A549 (cell line): ENCODE measurements at regions not wholly inside any gene's neighbourhood (a gene's known extent, or its start where the extent isn't known, plus 50 kb on each side); places are given as distances from the start of the nearest gene placed in this dataset.

Experiments
- ATAC-seq, 2 experiments: fragments of 200-7000 bp in 1 of 2; fragments of >200 bp in 1 of 2; cut with Nextera tagmentation in 1 of 2; cut with Tn5 transposase in 1 of 2; 3 replicates each; pipeline versions ENCODE4 v1.8.0 to v1.9.1; 2018 to 2020; ENCODE audit warnings: mild to moderate bottlenecking in 1 of 2, moderate library complexity in 1 of 2
- CTCF ChIA-PET: fragments of 300-600 bp; sonication (Branson Sonifier 250); formaldehyde crosslinking; extraction: SDS; loops from one replicate; lab custom pipeline; 2021; ENCODE audit warnings: antibody characterized with exemption, inconsistent platforms; lab: Yijun Ruan, JAX
- POLR2A ChIA-PET: fragments of 350-600 bp; formaldehyde crosslinking; extraction: SDS; loops from one replicate; lab custom pipeline; 2021; ENCODE audit warnings: antibody characterized with exemption, inconsistent platforms; lab: Yijun Ruan, JAX
- DNase-seq, 2 experiments: peaks; one replicate each; pipeline versions ENCODE4 v3.0.0 to v3.0.0-alpha.2; 2011 to 2016; ENCODE audit warnings: low read depth in 1 of 2, low spot score in 1 of 2
- FAIRE-seq: peaks from 2 replicates; lab custom pipeline; 2011; peaks lifted over from hg19 to GRCh38; lab: Jason Lieb, UNC
- H3K27ac ChIP-seq, 2 experiments: fragments of >200 bp; sonication (Bioruptor Twin); formaldehyde crosslinking; 3 replicates each; pipeline ENCODE4 v1.5.1; 2016 to 2017
- H3K4me1 ChIP-seq: fragments of >200 bp; sonication (Bioruptor Twin); formaldehyde crosslinking; 3 replicates; pipeline ENCODE4 v1.6.1; 2016
- H3K4me2 ChIP-seq: fragments of >200 bp; sonication (Bioruptor Twin); formaldehyde crosslinking; 3 replicates; pipeline ENCODE4 v1.6.1; 2016
- H3K4me3 ChIP-seq: fragments of >200 bp; sonication (Bioruptor Twin); formaldehyde crosslinking; 3 replicates; pipeline ENCODE4 v1.5.1; 2016
- H3K9me3 ChIP-seq: fragments of >200 bp; sonication (Bioruptor Twin); formaldehyde crosslinking; 3 replicates; pipeline ENCODE4 v1.6.1; 2016
- BHLHE40 ChIP-seq: IDR thresholded peaks from 2 replicates; pipeline ENCODE4 v1.6.1; 2012; ENCODE audit warnings: low read depth, low read length, inconsistent platforms
- CBX8 ChIP-seq: fragments of 200-600 bp; sonication (generic); IDR thresholded peaks from 2 replicates; pipeline ENCODE4 v1.6.1; 2016
- EHMT2 ChIP-seq: fragments of 200-600 bp; sonication (generic); IDR thresholded peaks from 2 replicates; pipeline ENCODE4 v1.6.1; 2016; ENCODE audit warnings: antibody characterized with exemption, low read depth, mild to moderate bottlenecking, moderate library complexity
- EP300 ChIP-seq, 2 experiments: fragments of >200 bp; sonication (Bioruptor Twin); formaldehyde crosslinking; IDR thresholded peaks; 2 replicates in 1 of 2; 3 replicates in 1 of 2; pipeline ENCODE4 v1.6.1; 2016 to 2017
- FOSB ChIP-seq: fragments of 250-450 bp; sonication (Bioruptor Pico); IDR thresholded peaks from 2 replicates; pipeline ENCODE4 v1.5.0; 2020; ENCODE audit warnings: mild to moderate bottlenecking, moderate library complexity
- GATA3 ChIP-seq: IDR thresholded peaks from 2 replicates; pipeline ENCODE4 v1.6.1; 2012; ENCODE audit warnings: borderline replicate concordance
- MAZ ChIP-seq: fragments of 150-350 bp; IDR thresholded peaks from 2 replicates; pipeline ENCODE4 v1.6.1; 2014; ENCODE audit warnings: antibody characterized with exemption, low read depth, low read length, borderline replicate concordance
- PHF8 ChIP-seq: fragments of 200-600 bp; sonication (generic); IDR thresholded peaks from 2 replicates; pipeline ENCODE4 v1.6.1; 2016; ENCODE audit warnings: low read depth, mild to moderate bottlenecking, antibody characterized with exemption, moderate library complexity, borderline replicate concordance
- RAD21 ChIP-seq, 2 experiments: fragments of >200 bp in 1 of 2; sonication (Bioruptor Twin) in 1 of 2; formaldehyde crosslinking in 1 of 2; IDR thresholded peaks in 1 of 2; conservative IDR thresholded peaks in 1 of 2; 2 replicates in 1 of 2; 3 replicates in 1 of 2; pipeline ENCODE4 v1.6.1; 2012 to 2018; ENCODE audit warnings: inconsistent platforms in 1 of 2
- RNF2 ChIP-seq: fragments of 200-600 bp; sonication (generic); IDR thresholded peaks from 2 replicates; pipeline ENCODE4 v1.6.1; 2016; ENCODE audit warnings: low read depth, mild to moderate bottlenecking, antibody characterized with exemption, moderate library complexity, borderline replicate concordance
- TP53 ChIP-seq: fragments of 250-450 bp; sonication (Bioruptor Pico); IDR thresholded peaks from 2 replicates; pipeline ENCODE4 v1.5.0; 2021; ENCODE audit warnings: mild to moderate bottlenecking, moderate library complexity
- ZC3H11A ChIP-seq: fragments of 450-650 bp; IDR thresholded peaks from 2 replicates; pipeline ENCODE4 v1.6.1; 2014; ENCODE audit warnings: antibody characterized with exemption, mild to moderate bottlenecking
- TF ChIP-seq, protein P1 (sequence below): fragments of 150-350 bp; IDR thresholded peaks from 2 replicates; pipeline ENCODE4 v1.6.1; 2014; ENCODE audit warnings: low read depth, mild to moderate bottlenecking, low read length
- TF ChIP-seq, protein P2 (sequence below): fragments of >200 bp; sonication (Bioruptor Twin); formaldehyde crosslinking; IDR thresholded peaks from 2 replicates; pipeline ENCODE4 v1.6.1; 2016
- TF ChIP-seq, protein P3 (sequence below): fragments of >200 bp; sonication (Bioruptor Twin); formaldehyde crosslinking; IDR thresholded peaks from 3 replicates; pipeline ENCODE4 v1.6.1; 2016
- TF ChIP-seq, protein P4 (sequence below): fragments of 250-450 bp; sonication (Bioruptor Pico); IDR thresholded peaks from 2 replicates; pipeline ENCODE4 v1.5.0; 2021; ENCODE audit warnings: mild to moderate bottlenecking, moderate library complexity, borderline replicate concordance
- TF ChIP-seq, protein P5 (sequence below): IDR thresholded peaks from 2 replicates; pipeline ENCODE4 v1.6.1; 2012
- TF ChIP-seq, protein P6 (sequence below): fragments of 200-600 bp; sonication (generic); IDR thresholded peaks from 2 replicates; pipeline ENCODE4 v1.6.1; 2016; ENCODE audit warnings: antibody characterized with exemption, mild to moderate bottlenecking, moderate library complexity

DNA sequence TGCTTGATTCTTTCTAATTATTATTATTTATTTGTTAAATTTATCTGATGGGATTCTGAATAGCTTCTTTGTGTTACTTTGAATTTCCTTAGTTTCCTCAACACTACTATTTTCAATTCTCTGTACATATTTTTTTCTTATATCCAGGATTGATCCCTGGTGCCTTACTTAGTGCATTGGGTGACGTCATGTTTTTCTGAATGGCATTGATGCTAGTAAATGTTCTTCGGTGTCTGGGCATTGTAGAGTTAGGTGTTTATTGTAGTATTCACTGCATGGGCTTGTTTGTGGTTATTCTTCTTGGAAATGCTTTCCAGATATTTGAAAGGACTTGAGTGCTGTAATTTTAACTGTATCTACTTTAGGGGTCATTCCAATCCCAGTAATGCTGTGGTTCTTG, 938.1 kb downstream of the FAM133A start (continued):
- TF ChIP-seq PHF8 (no peak), BHLHE40 (no peak)
- TF ChIP-seq, protein P1, sequence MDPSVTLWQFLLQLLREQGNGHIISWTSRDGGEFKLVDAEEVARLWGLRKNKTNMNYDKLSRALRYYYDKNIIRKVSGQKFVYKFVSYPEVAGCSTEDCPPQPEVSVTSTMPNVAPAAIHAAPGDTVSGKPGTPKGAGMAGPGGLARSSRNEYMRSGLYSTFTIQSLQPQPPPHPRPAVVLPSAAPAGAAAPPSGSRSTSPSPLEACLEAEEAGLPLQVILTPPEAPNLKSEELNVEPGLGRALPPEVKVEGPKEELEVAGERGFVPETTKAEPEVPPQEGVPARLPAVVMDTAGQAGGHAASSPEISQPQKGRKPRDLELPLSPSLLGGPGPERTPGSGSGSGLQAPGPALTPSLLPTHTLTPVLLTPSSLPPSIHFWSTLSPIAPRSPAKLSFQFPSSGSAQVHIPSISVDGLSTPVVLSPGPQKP = no peak

DNA sequence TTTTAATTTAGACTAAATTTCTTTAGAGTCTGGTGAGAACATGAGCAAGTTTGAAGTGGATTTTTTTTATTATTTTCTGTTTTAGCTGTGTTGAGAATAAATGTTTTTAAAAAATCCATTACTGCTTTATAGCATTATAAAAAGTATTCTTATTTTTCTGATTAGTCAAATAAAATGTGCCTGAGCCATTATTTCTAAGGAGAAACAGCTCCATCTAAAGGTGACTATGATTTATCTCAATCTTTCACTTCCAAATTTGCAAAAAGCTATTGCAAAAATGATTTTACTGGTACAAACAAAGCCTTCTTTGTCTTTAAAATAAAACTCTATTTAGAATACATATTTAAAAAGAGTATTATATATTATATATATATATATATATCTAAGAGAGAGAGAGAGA, 959.2 kb downstream of the FAM133A start:
- Histone ChIP-seq H3K4me2 (no peak overlapping the region), H3K9me3 (no peaks in the 10 kb centered on the region), H3K4me1 (no peaks in the 10 kb centered on the region), H3K27ac (no peak overlapping the region), H3K4me3 (no peak overlapping the region)
- FAIRE-seq (no peak), DNase-seq (no peak), ATAC-seq (no peak)
- ChIA-PET CTCF (no interaction called here), POLR2A (no interaction called here)
- TF ChIP-seq CBX8 (no peak), PHF8 (no peak), RAD21 (conservative IDR thresholded peaks at IDR 0.05 in 1 of 2, IDR thresholded peaks at IDR 0.05 in 1 of 2) (no peak), EP300 (IDR thresholded peaks at IDR 0.05) (no peak), GATA3 (no peak), MAZ (no peak), RNF2 (no peak), FOSB (CRISPR knock-in tag) (no peak), EHMT2 (no peak), TP53 (CRISPR knock-in tag) (no peak), ZC3H11A (no peak)
- TF ChIP-seq, protein P2, sequence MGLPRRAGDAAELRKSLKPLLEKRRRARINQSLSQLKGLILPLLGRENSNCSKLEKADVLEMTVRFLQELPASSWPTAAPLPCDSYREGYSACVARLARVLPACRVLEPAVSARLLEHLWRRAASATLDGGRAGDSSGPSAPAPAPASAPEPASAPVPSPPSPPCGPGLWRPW = no peak
- TF ChIP-seq, protein P3, sequence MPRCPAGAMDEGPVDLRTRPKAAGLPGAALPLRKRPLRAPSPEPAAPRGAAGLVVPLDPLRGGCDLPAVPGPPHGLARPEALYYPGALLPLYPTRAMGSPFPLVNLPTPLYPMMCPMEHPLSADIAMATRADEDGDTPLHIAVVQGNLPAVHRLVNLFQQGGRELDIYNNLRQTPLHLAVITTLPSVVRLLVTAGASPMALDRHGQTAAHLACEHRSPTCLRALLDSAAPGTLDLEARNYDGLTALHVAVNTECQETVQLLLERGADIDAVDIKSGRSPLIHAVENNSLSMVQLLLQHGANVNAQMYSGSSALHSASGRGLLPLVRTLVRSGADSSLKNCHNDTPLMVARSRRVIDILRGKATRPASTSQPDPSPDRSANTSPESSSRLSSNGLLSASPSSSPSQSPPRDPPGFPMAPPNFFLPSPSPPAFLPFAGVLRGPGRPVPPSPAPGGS = no peak
- TF ChIP-seq, protein P4, sequence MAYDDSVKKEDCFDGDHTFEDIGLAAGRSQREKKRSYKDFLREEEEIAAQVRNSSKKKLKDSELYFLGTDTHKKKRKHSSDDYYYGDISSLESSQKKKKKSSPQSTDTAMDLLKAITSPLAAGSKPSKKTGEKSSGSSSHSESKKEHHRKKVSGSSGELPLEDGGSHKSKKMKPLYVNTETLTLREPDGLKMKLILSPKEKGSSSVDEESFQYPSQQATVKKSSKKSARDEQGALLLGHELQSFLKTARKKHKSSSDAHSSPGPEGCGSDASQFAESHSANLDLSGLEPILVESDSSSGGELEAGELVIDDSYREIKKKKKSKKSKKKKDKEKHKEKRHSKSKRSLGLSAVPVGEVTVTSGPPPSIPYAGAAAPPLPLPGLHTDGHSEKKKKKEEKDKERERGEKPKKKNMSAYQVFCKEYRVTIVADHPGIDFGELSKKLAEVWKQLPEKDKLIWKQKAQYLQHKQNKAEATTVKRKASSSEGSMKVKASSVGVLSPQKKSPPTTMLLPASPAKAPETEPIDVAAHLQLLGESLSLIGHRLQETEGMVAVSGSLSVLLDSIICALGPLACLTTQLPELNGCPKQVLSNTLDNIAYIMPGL = no peak
- TF ChIP-seq, protein P1 = no peak
- TF ChIP-seq, protein P5, sequence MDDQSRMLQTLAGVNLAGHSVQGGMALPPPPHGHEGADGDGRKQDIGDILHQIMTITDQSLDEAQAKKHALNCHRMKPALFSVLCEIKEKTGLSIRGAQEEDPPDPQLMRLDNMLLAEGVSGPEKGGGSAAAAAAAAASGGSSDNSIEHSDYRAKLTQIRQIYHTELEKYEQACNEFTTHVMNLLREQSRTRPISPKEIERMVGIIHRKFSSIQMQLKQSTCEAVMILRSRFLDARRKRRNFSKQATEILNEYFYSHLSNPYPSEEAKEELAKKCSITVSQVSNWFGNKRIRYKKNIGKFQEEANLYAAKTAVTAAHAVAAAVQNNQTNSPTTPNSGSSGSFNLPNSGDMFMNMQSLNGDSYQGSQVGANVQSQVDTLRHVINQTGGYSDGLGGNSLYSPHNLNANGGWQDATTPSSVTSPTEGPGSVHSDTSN = no peak
- TF ChIP-seq, protein P6, sequence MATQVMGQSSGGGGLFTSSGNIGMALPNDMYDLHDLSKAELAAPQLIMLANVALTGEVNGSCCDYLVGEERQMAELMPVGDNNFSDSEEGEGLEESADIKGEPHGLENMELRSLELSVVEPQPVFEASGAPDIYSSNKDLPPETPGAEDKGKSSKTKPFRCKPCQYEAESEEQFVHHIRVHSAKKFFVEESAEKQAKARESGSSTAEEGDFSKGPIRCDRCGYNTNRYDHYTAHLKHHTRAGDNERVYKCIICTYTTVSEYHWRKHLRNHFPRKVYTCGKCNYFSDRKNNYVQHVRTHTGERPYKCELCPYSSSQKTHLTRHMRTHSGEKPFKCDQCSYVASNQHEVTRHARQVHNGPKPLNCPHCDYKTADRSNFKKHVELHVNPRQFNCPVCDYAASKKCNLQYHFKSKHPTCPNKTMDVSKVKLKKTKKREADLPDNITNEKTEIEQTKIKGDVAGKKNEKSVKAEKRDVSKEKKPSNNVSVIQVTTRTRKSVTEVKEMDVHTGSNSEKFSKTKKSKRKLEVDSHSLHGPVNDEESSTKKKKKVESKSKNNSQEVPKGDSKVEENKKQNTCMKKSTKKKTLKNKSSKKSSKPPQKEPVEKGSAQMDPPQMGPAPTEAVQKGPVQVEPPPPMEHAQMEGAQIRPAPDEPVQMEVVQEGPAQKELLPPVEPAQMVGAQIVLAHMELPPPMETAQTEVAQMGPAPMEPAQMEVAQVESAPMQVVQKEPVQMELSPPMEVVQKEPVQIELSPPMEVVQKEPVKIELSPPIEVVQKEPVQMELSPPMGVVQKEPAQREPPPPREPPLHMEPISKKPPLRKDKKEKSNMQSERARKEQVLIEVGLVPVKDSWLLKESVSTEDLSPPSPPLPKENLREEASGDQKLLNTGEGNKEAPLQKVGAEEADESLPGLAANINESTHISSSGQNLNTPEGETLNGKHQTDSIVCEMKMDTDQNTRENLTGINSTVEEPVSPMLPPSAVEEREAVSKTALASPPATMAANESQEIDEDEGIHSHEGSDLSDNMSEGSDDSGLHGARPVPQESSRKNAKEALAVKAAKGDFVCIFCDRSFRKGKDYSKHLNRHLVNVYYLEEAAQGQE = no peak
